Hepatocyte (in vitro differentiated cells): ENCODE measurements at regions not wholly inside any gene's neighbourhood (a gene's known extent, or its start where the extent isn't known, plus 50 kb on each side); places are given as distances from the start of the nearest gene placed in this dataset.
A peak's percentile ranks its signal among the peaks of the same experiment; 100 is the strongest.

Source experiments
- DNase-seq: peaks from one replicate; pipeline ENCODE4 v3.0.0-alpha.2; 2016; ENCODE audit warnings: low spot score
- H2AFZ ChIP-seq: fragments of 200-600 bp; sonication (generic); 2 replicates; pipeline ENCODE4 v1.6.0; 2016; ENCODE audit warnings: antibody characterized with exemption, mild to moderate bottlenecking
- H3K27ac ChIP-seq: fragments of 200-600 bp; sonication (generic); 2 replicates; pipeline ENCODE4 v1.5.1; 2016; ENCODE audit warnings: mild to moderate bottlenecking
- H3K27me3 ChIP-seq: fragments of 200-600 bp; sonication (generic); 2 replicates; pipeline ENCODE4 v1.6.1; 2016
- H3K36me3 ChIP-seq: fragments of 200-600 bp; sonication (generic); replicated peaks from 2 replicates; pipeline ENCODE4 v1.5.1; 2016; ENCODE audit warnings: low read depth; ENCODE audit not compliant: insufficient read depth
- H3K4me1 ChIP-seq: fragments of 200-600 bp; sonication (generic); 2 replicates; pipeline ENCODE4 v1.5.1; 2016; ENCODE audit warnings: mild to moderate bottlenecking, moderate library complexity; ENCODE audit not compliant: insufficient read depth
- H3K4me2 ChIP-seq: fragments of 200-600 bp; sonication (generic); 2 replicates; pipeline ENCODE4 v1.6.0; 2016
- H3K4me3 ChIP-seq: fragments of 200-600 bp; sonication (generic); 2 replicates; pipeline ENCODE4 v1.5.1; 2016; ENCODE audit warnings: mild to moderate bottlenecking
- H3K79me2 ChIP-seq: fragments of 200-600 bp; sonication (generic); 2 replicates; pipeline ENCODE4 v1.6.0; 2017; ENCODE audit warnings: mild to moderate bottlenecking
- H3K9me2 ChIP-seq: fragments of 200-600 bp; sonication (generic); replicated peaks from 2 replicates; pipeline ENCODE4 v1.6.0; 2017; ENCODE audit warnings: mild to moderate bottlenecking; ENCODE audit not compliant: insufficient read depth
- H3K9me3 ChIP-seq: fragments of 200-600 bp; sonication (generic); 2 replicates; pipeline ENCODE4 v1.5.1; 2016; ENCODE audit warnings: low read depth, mild to moderate bottlenecking
- H4K20me1 ChIP-seq: fragments of 200-600 bp; sonication (generic); 2 replicates; pipeline ENCODE4 v1.6.0; 2016; ENCODE audit warnings: mild to moderate bottlenecking; ENCODE audit not compliant: insufficient read depth, poor library complexity, severe bottlenecking
- EZH2 ChIP-seq: fragments of 200-600 bp; sonication (generic); IDR thresholded peaks from 2 replicates; pipeline ENCODE4 v1.6.1; 2016; ENCODE audit warnings: antibody characterized with exemption, mild to moderate bottlenecking, borderline replicate concordance
- EZH2phosphoT487 ChIP-seq: fragments of 200-600 bp; sonication (generic); IDR thresholded peaks from one replicate; pipeline ENCODE4 v1.6.1; 2018; ENCODE audit warnings: antibody characterized with exemption, mild to moderate bottlenecking, low read depth, moderate library complexity; ENCODE audit not compliant: unreplicated experiment, severe bottlenecking
- WGBS: methylation state at CpG from one replicate; pipeline ENCODE4 v1.1.6; 2016; ENCODE audit warnings: low lambda C conversion rate; ENCODE audit errors: missing lambda C conversion rate; 5-methylcytosine and 5-hydroxymethylcytosine counted together
- TF ChIP-seq, protein P1 (sequence below): fragments of 200-600 bp; sonication (generic); IDR thresholded peaks from 2 replicates; pipeline ENCODE4 v1.5.1; 2016; ENCODE audit warnings: antibody characterized with exemption, mild to moderate bottlenecking; ENCODE audit not compliant: poor library complexity

GRCh38 chr4:183852910-183853547 lies 52.1 kb upstream of the STOX2 start:
- Histone ChIP-seq H3K27me3 (no peaks in the 10 kb centered on the region), H3K4me2 (peak overlapping the region; percentile 0), H4K20me1 (no peaks in the 10 kb centered on the region), H3K79me2 (no peaks in the 10 kb centered on the region), H3K9me2 (no peaks in the 10 kb centered on the region), H3K4me1 (peaks cover 5% of the 10 kb centered on the region), H3K9me3 (no peaks in the 10 kb centered on the region), H3K27ac (no peak overlapping the region), H3K4me3 (no peak overlapping the region), H3K36me3 (no peaks in the 10 kb centered on the region), H2AFZ (no peak overlapping the region)
- no peak for DNase-seq
- TF ChIP-seq EZH2phosphoT487 (no peak), EZH2 (no peak)
- TF ChIP-seq, protein P1, sequence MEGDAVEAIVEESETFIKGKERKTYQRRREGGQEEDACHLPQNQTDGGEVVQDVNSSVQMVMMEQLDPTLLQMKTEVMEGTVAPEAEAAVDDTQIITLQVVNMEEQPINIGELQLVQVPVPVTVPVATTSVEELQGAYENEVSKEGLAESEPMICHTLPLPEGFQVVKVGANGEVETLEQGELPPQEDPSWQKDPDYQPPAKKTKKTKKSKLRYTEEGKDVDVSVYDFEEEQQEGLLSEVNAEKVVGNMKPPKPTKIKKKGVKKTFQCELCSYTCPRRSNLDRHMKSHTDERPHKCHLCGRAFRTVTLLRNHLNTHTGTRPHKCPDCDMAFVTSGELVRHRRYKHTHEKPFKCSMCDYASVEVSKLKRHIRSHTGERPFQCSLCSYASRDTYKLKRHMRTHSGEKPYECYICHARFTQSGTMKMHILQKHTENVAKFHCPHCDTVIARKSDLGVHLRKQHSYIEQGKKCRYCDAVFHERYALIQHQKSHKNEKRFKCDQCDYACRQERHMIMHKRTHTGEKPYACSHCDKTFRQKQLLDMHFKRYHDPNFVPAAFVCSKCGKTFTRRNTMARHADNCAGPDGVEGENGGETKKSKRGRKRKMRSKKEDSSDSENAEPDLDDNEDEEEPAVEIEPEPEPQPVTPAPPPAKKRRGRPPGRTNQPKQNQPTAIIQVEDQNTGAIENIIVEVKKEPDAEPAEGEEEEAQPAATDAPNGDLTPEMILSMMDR = no peak
- WGBS = 62% methylated on average over 10 of the region's 10 CpGs

- Histone ChIP-seq H3K4me3 (no peak overlapping the region), H3K36me3 (no peaks in the 10 kb centered on the region), H3K9me2 (no peaks in the 10 kb centered on the region), H3K4me2 (peak overlapping the region; percentile 0), H3K79me2 (no peaks in the 10 kb centered on the region), H3K9me3 (no peaks in the 10 kb centered on the region), H3K27me3 (no peaks in the 10 kb centered on the region), H3K27ac (no peak overlapping the region), H2AFZ (no peak overlapping the region), H4K20me1 (no peaks in the 10 kb centered on the region), H3K4me1 (peaks cover 5% of the 10 kb centered on the region)
- WGBS = 39% methylated on average over 5 of the region's 5 CpGs
- DNase-seq = no peak
- no peak for TF ChIP-seq EZH2phosphoT487
- no peak for TF ChIP-seq EZH2
- TF ChIP-seq, protein P1 = no peak
These were observed 51.6 kb upstream of the STOX2 start for GRCh38 chr4:183853548-183853940.
